ENCODE measurements at regions not wholly inside any gene's neighbourhood (a gene's known extent, or its start where the extent isn't known, plus 50 kb on each side); places are given as distances from the start of the nearest gene placed in this dataset.
A peak's percentile ranks its signal among the peaks of the same experiment; 100 is the strongest.

- Histone ChIP-seq H3K36me3 (replicated peaks; ENCODE audit: low read depth, low read length) (no peaks in the 10 kb centered on the region), H3K9ac (ENCODE audit: low read length) (no peak overlapping the region), H2AFZ (ENCODE audit: low read depth, low read length) (no peak overlapping the region), H3K4me1 (ENCODE audit: low read length) (no peaks in the 10 kb centered on the region), H3K4me2 (ENCODE audit: low read length) (no peak overlapping the region), H3K79me2 (ENCODE audit: low read length) (no peaks in the 10 kb centered on the region), H4K20me1 (ENCODE audit: insufficient read depth, low read length) (no peaks in the 10 kb centered on the region), H3K27ac (ENCODE audit: low read length) (no peak overlapping the region), H3K9me3 (ENCODE audit: insufficient read depth, low read length) (no peaks in the 10 kb centered on the region), H3K27me3 (ENCODE audit: low read depth, low read length) (no peaks in the 10 kb centered on the region), H3K4me3 (ENCODE audit: low read length) (no peak overlapping the region)
- TF ChIP-seq CTCF (IDR thresholded peaks at IDR 0.05; ENCODE audit: low read depth, low read length) = peak; percentile 34
- TF ChIP-seq EZH2phosphoT487 (IDR thresholded peaks at IDR 0.05; ENCODE audit: low read depth) = no peak
Measured at GRCh38 chr5:105877592-105877991, 1793.1 kb downstream of the EFNA5 start.

GRCh38 chr5:105874316-105874715, 1796.4 kb downstream of the EFNA5 start:
- Histone ChIP-seq H3K27me3 (ENCODE audit: low read depth, low read length) (no peaks in the 10 kb centered on the region), H3K4me1 (ENCODE audit: low read length) (no peaks in the 10 kb centered on the region), H3K36me3 (replicated peaks; ENCODE audit: low read depth, low read length) (no peaks in the 10 kb centered on the region), H4K20me1 (ENCODE audit: insufficient read depth, low read length) (no peaks in the 10 kb centered on the region), H3K9ac (ENCODE audit: low read length) (no peak overlapping the region), H2AFZ (ENCODE audit: low read depth, low read length) (no peak overlapping the region), H3K4me3 (ENCODE audit: low read length) (no peak overlapping the region), H3K9me3 (ENCODE audit: insufficient read depth, low read length) (no peaks in the 10 kb centered on the region), H3K4me2 (ENCODE audit: low read length) (no peak overlapping the region), H3K27ac (ENCODE audit: low read length) (no peak overlapping the region), H3K79me2 (ENCODE audit: low read length) (no peaks in the 10 kb centered on the region)
- TF ChIP-seq CTCF (IDR thresholded peaks at IDR 0.05; ENCODE audit: low read depth, low read length) (no peak), EZH2phosphoT487 (IDR thresholded peaks at IDR 0.05; ENCODE audit: low read depth) (no peak)

- no peak overlapping the region for H3K27ac ChIP-seq (ENCODE audit: low read length)
- H2AFZ ChIP-seq (ENCODE audit: low read depth, low read length) = no peak overlapping the region
Measured at GRCh38 chr5:105872569-105873270, 1798.0 kb downstream of the EFNA5 start.

More at GRCh38 chr5:105872569-105873270, 1798.0 kb downstream of the EFNA5 start:
- Histone ChIP-seq H3K79me2 (ENCODE audit: low read length) (no peaks in the 10 kb centered on the region), H3K36me3 (replicated peaks; ENCODE audit: low read depth, low read length) (no peaks in the 10 kb centered on the region), H3K4me1 (ENCODE audit: low read length) (no peaks in the 10 kb centered on the region), H4K20me1 (ENCODE audit: insufficient read depth, low read length) (no peaks in the 10 kb centered on the region), H3K9ac (ENCODE audit: low read length) (no peak overlapping the region), H3K4me2 (ENCODE audit: low read length) (no peak overlapping the region), H3K4me3 (ENCODE audit: low read length) (no peak overlapping the region), H3K9me3 (ENCODE audit: insufficient read depth, low read length) (no peaks in the 10 kb centered on the region), H3K27me3 (ENCODE audit: low read depth, low read length) (no peaks in the 10 kb centered on the region)
- no peak for TF ChIP-seq CTCF (IDR thresholded peaks at IDR 0.05; ENCODE audit: low read depth, low read length)
- TF ChIP-seq EZH2phosphoT487 (IDR thresholded peaks at IDR 0.05; ENCODE audit: low read depth) = no peak
